ENCODE measurements at regions not wholly inside any gene's neighbourhood (a gene's known extent, or its start where the extent isn't known, plus 50 kb on each side); places are given as distances from the start of the nearest gene placed in this dataset.

DNA sequence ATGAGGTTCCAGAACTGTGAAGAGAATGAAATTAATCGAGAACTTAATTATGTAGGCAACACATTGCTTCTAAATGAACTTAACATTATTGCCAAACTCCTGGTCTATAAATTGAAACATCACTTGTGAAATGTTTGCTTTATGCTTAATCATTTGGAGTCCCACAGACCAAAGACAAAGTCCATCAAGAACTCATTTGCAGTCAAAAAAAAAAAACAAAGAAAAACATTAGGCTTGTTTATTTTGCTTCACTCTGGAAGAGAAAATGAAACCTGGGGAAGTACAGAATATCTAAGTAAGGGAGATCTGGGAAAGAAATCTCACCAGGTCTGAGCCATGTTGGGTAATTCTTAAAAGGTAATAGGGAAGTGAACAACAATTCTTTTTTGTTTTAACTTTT lies 1363.5 kb upstream of the DDX18 start:
- TF ChIP-seq CTCF (IDR thresholded peaks at IDR 0.05) (no peak), POLR2A (IDR thresholded peaks at IDR 0.05) (no peak), EP300 (IDR thresholded peaks at IDR 0.05) (no peak)

All from tibial nerve (tissue), 4 donors.